Endodermal cell (in vitro differentiated cells): ENCODE measurements at regions not wholly inside any gene's neighbourhood (a gene's known extent, or its start where the extent isn't known, plus 50 kb on each side); places are given as distances from the start of the nearest gene placed in this dataset.

Experiments
- DNase-seq: peaks from one replicate; pipeline ENCODE4 v3.0.0-alpha.2; 2017
- H3K27ac ChIP-seq: 2 replicates; pipeline ENCODE4 v1.5.1; 2013; ENCODE audit warnings: mild to moderate bottlenecking, low read depth, low read length, moderate library complexity
- H3K27me3 ChIP-seq: 2 replicates; pipeline ENCODE4 v1.6.1; 2013; ENCODE audit warnings: mild to moderate bottlenecking, low read length, moderate library complexity; ENCODE audit not compliant: insufficient read depth, control insufficient read depth, poor library complexity, severe bottlenecking
- H3K36me3 ChIP-seq: 2 replicates; pipeline ENCODE4 v1.7.0; 2013; ENCODE audit warnings: mild to moderate bottlenecking, low read length, moderate library complexity; ENCODE audit not compliant: control insufficient read depth, insufficient read depth
- H3K4me1 ChIP-seq: one replicate; pipeline ENCODE4 v1.7.0; 2013; ENCODE audit warnings: low read length; ENCODE audit not compliant: control insufficient read depth, insufficient read depth
- H3K4me3 ChIP-seq: 2 replicates; pipeline ENCODE4 v1.5.1; 2013; ENCODE audit warnings: mild to moderate bottlenecking, low read length, moderate library complexity
- H3K9ac ChIP-seq: 2 replicates; pipeline ENCODE4 v1.6.1; 2013; ENCODE audit warnings: mild to moderate bottlenecking, low read length, moderate library complexity; ENCODE audit not compliant: poor library complexity, severe bottlenecking; ENCODE audit errors: extremely low read depth
- H3K9me3 ChIP-seq: 2 replicates; pipeline ENCODE4 v1.6.1; 2013; ENCODE audit warnings: mild to moderate bottlenecking, low read length, moderate library complexity; ENCODE audit not compliant: control insufficient read depth
- H3K27ac Mint-ChIP-seq: 2 replicates; pipeline ENCODE4 v1.8.0; 2020; ENCODE audit warnings: mixed read lengths
- H3K27me3 Mint-ChIP-seq: 2 replicates; pipeline ENCODE4 v1.8.0; 2021; ENCODE audit warnings: mild to moderate bottlenecking, mixed read lengths; ENCODE audit not compliant: insufficient read depth
- H3K36me3 Mint-ChIP-seq: 2 replicates; pipeline ENCODE4 v1.8.0; 2020; ENCODE audit warnings: low read depth, mixed read lengths
- H3K4me1 Mint-ChIP-seq: 2 replicates; pipeline ENCODE4 v1.8.0; 2020; ENCODE audit warnings: mixed read lengths
- H3K4me3 Mint-ChIP-seq: 2 replicates; pipeline ENCODE4 v1.8.0; 2020; ENCODE audit warnings: mild to moderate bottlenecking, moderate library complexity, mixed read lengths
- H3K9me3 Mint-ChIP-seq: 2 replicates; pipeline ENCODE4 v1.8.0; 2020; ENCODE audit warnings: mild to moderate bottlenecking, mixed read lengths
- CTCF ChIP-seq: fragments of 200-600 bp; sonication (generic); conservative IDR thresholded peaks from 2 replicates; pipeline ENCODE4 v1.5.0; 2021; ENCODE audit warnings: antibody characterized with exemption, mild to moderate bottlenecking
- WGBS, 2 experiments: methylation state at CpG; one replicate each; pipeline versions ENCODE4 v1.1.5 to v1.1.7; 2013; ENCODE audit warnings: missing lambda C conversion rate in 2 of 2, mixed read lengths in 1 of 2; ENCODE audit not compliant: insufficient coverage in 1 of 2, insufficient read length in 1 of 2; 5-methylcytosine and 5-hydroxymethylcytosine counted together

DNA sequence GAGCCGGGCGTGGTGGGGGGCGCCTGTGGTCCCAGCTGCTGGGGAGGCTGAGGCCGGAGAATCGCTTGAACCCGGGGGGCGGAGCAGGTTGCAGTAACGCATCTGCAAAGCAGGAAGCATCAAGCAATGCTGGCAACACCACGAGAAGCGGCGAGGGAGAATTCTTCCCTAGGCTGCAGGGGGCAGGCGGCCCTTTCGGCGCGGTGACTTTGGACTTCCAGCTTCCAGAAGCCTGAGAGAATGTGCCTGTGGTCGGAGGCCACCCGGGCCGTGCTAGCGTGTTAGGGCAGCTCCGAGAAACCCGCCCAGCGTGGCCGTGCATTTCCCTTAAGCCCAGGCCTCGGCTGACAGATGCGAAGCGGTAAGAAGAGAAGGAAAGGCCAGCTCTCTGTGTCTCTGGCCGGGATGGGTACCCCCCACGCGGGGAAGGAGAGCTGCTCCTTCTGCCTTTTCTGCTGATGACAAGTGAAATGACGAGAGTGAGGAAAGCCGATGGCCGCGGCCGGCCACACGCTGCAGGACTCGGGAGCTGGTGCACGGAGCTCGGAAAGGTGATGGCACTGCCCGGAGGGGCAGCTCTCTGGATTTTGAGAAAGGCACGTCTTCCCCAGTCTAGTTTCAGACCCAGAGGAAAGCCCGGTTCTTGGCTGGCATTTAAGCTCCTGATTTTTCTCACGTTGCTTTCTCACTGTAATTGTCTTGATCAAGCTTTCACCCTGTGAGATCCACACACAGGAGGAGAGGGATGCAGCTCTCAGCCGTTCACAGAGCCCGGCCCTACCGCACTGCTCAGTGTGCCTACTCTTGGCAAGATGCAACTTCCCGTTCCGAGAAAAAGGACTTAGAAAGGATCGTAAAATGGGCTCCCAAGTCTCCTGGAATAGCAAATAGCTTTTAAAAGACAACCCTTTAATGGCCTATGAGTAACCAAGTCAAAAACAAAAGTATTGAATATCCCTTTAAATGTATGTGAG lies 68.3 kb upstream of the EXOC2 start:
- 93 to 95% methylated on average over 40 to 48 of the region's 48 CpGs for WGBS, 2 experiments
- H3K9me3 Mint-ChIP-seq = no peaks in the 10 kb centered on the region
- no peaks in the 10 kb centered on the region for H3K36me3 ChIP-seq
- no peak overlapping the region for H3K27ac ChIP-seq
- H3K36me3 Mint-ChIP-seq = no peaks in the 10 kb centered on the region
- DNase-seq = no peak
- no peaks in the 10 kb centered on the region for H3K4me1 Mint-ChIP-seq
- TF ChIP-seq CTCF = no peak
- H3K27me3 Mint-ChIP-seq = no peaks in the 10 kb centered on the region
- H3K4me3 ChIP-seq = no peak overlapping the region
- no peak overlapping the region for H3K27ac Mint-ChIP-seq
- no peak overlapping the region for H3K9ac ChIP-seq
- H3K9me3 ChIP-seq = no peaks in the 10 kb centered on the region
- no peaks in the 10 kb centered on the region for H3K27me3 ChIP-seq
- H3K4me1 ChIP-seq = no peaks in the 10 kb centered on the region
- no peak overlapping the region for H3K4me3 Mint-ChIP-seq

- Histone ChIP-seq H3K36me3 (no peaks in the 10 kb centered on the region), H3K27me3 (no peaks in the 10 kb centered on the region), H3K4me3 (no peak overlapping the region), H3K9me3 (no peaks in the 10 kb centered on the region), H3K9ac (no peak overlapping the region), H3K4me1 (no peaks in the 10 kb centered on the region), H3K27ac (no peak overlapping the region)
- 99 to 100% methylated on average over 1 to 2 of the region's 3 CpGs for WGBS, 2 experiments
- Mint-ChIP-seq H3K27ac (no peak overlapping the region), H3K4me3 (no peak overlapping the region), H3K27me3 (no peaks in the 10 kb centered on the region), H3K4me1 (no peaks in the 10 kb centered on the region), H3K36me3 (no peaks in the 10 kb centered on the region), H3K9me3 (no peaks in the 10 kb centered on the region)
- DNase-seq = no peak
- TF ChIP-seq CTCF = no peak
These were observed 66.8 kb upstream of the EXOC2 start for GRCh38 chr6:759729-760128.

- Histone ChIP-seq H3K4me1 (no peaks in the 10 kb centered on the region), H3K27ac (no peak overlapping the region), H3K9ac (no peak overlapping the region), H3K27me3 (no peaks in the 10 kb centered on the region), H3K4me3 (no peak overlapping the region), H3K9me3 (no peaks in the 10 kb centered on the region), H3K36me3 (no peaks in the 10 kb centered on the region)
- Mint-ChIP-seq H3K4me1 (no peaks in the 10 kb centered on the region), H3K27ac (no peak overlapping the region), H3K9me3 (no peaks in the 10 kb centered on the region), H3K4me3 (no peak overlapping the region), H3K36me3 (no peaks in the 10 kb centered on the region), H3K27me3 (no peaks in the 10 kb centered on the region)
- no peak for DNase-seq
- TF ChIP-seq CTCF = no peak
These were observed 63.3 kb upstream of the EXOC2 start for GRCh38 chr6:756224-756623.
